Neural cell (in vitro differentiated cells): ENCODE measurements at regions not wholly inside any gene's neighbourhood (a gene's known extent, or its start where the extent isn't known, plus 50 kb on each side); places are given as distances from the start of the nearest gene placed in this dataset.
A peak's percentile ranks its signal among the peaks of the same experiment; 100 is the strongest.

Source experiments
- H2AFZ ChIP-seq: fragments of 200-600, 300-800 bp; sonication (generic), shearing (Covaris generic); 2 replicates; pipeline ENCODE4 v1.6.0; 2014; ENCODE audit warnings: low read depth, mild to moderate bottlenecking, antibody characterized with exemption, low read length, moderate library complexity
- H3F3A ChIP-seq: fragments of 200-600 bp; shearing (Covaris generic); 2 replicates; pipeline ENCODE4 v1.6.1; 2016; ENCODE audit warnings: mild to moderate bottlenecking, moderate library complexity, mixed read lengths, antibody characterized with exemption, low read length; ENCODE audit not compliant: insufficient read depth, poor library complexity, severe bottlenecking
- H3K27ac ChIP-seq: fragments of 200-600, 300-800 bp; sonication (generic), shearing (Covaris generic); 2 replicates; pipeline ENCODE4 v1.5.1; 2014; ENCODE audit warnings: mild to moderate bottlenecking, low read length, moderate library complexity
- H3K27me3 ChIP-seq: fragments of 300-800, 200-600 bp; sonication (generic), shearing (Covaris generic); 2 replicates; pipeline ENCODE4 v1.6.0; 2014; ENCODE audit warnings: mild to moderate bottlenecking, low read depth, low read length, moderate library complexity; ENCODE audit not compliant: insufficient read depth
- H3K36me3 ChIP-seq: fragments of 300-800, 200-600 bp; sonication (generic), shearing (Covaris generic); 2 replicates; pipeline ENCODE4 v1.5.1; 2014; ENCODE audit warnings: mild to moderate bottlenecking, antibody characterized with exemption, low read length, moderate library complexity; ENCODE audit not compliant: insufficient read depth
- H3K4me2 ChIP-seq: fragments of 300-800, 200-600 bp; sonication (generic), shearing (Covaris generic); 2 replicates; pipeline ENCODE4 v1.6.0; 2014; ENCODE audit warnings: mild to moderate bottlenecking, low read length
- H3K4me3 ChIP-seq: fragments of 300-800, 200-600 bp; sonication (generic), shearing (Covaris generic); 2 replicates; pipeline ENCODE4 v1.5.1; 2014; ENCODE audit warnings: mild to moderate bottlenecking, low read length, moderate library complexity
- H3K79me2 ChIP-seq: fragments of 200-600 bp; shearing (Covaris generic); replicated peaks from 2 replicates; pipeline ENCODE4 v1.6.0; 2014; ENCODE audit warnings: mild to moderate bottlenecking, low read length, moderate library complexity; ENCODE audit not compliant: insufficient read depth
- H3K9ac ChIP-seq: fragments of 300-800, 200-600 bp; sonication (generic), shearing (Covaris generic); 2 replicates; pipeline ENCODE4 v1.6.1; 2016; ENCODE audit warnings: mild to moderate bottlenecking, low read length, mixed read lengths
- H3K9me2 ChIP-seq: fragments of 200-600 bp; shearing (Covaris generic); 2 replicates; pipeline ENCODE4 v1.6.1; 2016; ENCODE audit warnings: mild to moderate bottlenecking, low read length, mixed read lengths; ENCODE audit not compliant: insufficient read depth
- H3K9me3 ChIP-seq: fragments of 200-600, 300-800 bp; sonication (generic), shearing (Covaris generic); 2 replicates; pipeline ENCODE4 v1.6.1; 2016; ENCODE audit warnings: mild to moderate bottlenecking, mixed run types, low read length, moderate library complexity, mixed read lengths
- H4K20me1 ChIP-seq: fragments of 200-600 bp; shearing (Covaris generic); 2 replicates; pipeline ENCODE4 v1.6.1; 2016; ENCODE audit warnings: mild to moderate bottlenecking, mixed run types; ENCODE audit not compliant: insufficient read depth
- EP300 ChIP-seq: fragments of 450-650 bp; conservative IDR thresholded peaks from 2 replicates; pipeline ENCODE4 v1.6.1; 2014; ENCODE audit warnings: antibody characterized with exemption, mild to moderate bottlenecking, moderate library complexity; ENCODE audit not compliant: poor library complexity, severe bottlenecking
- EZH2 ChIP-seq: fragments of 200-600, 300-800 bp; shearing (Covaris generic), sonication (generic); IDR thresholded peaks from 2 replicates; pipeline ENCODE4 v1.6.1; 2014; ENCODE audit warnings: antibody characterized with exemption, low read length, borderline replicate concordance, mild to moderate bottlenecking; ENCODE audit not compliant: insufficient read depth, poor library complexity, severe bottlenecking
- MXI1 ChIP-seq: fragments of 450-650 bp; conservative IDR thresholded peaks from 2 replicates; pipeline ENCODE4 v1.6.1; 2014; ENCODE audit warnings: antibody characterized with exemption, mild to moderate bottlenecking; ENCODE audit not compliant: poor library complexity, severe bottlenecking
- POLR2AphosphoS5 ChIP-seq: IDR thresholded peaks from 2 replicates; pipeline ENCODE4 v1.6.1; 2012
- RAD21 ChIP-seq: fragments of 450-650 bp; conservative IDR thresholded peaks from 2 replicates; pipeline ENCODE4 v1.6.1; 2014; ENCODE audit warnings: antibody characterized with exemption, mild to moderate bottlenecking, moderate library complexity
- SMC3 ChIP-seq: fragments of 450-650 bp; conservative IDR thresholded peaks from 2 replicates; pipeline ENCODE4 v1.6.1; 2014; ENCODE audit warnings: antibody characterized with exemption, mild to moderate bottlenecking, moderate library complexity; ENCODE audit not compliant: poor library complexity
- TAF1 ChIP-seq: IDR thresholded peaks from 2 replicates; pipeline ENCODE4 v1.6.1; 2012; ENCODE audit warnings: low read depth
- TF ChIP-seq, protein P1 (sequence below): fragments of 450-650 bp; IDR thresholded peaks from 2 replicates; pipeline ENCODE4 v1.5.1; 2014; ENCODE audit warnings: antibody characterized with exemption, mild to moderate bottlenecking, moderate library complexity; ENCODE audit not compliant: poor library complexity, severe bottlenecking
- TF ChIP-seq, protein P2 (sequence below): IDR thresholded peaks from 2 replicates; pipeline ENCODE4 v1.6.1; 2012; ENCODE audit warnings: borderline replicate concordance

DNA sequence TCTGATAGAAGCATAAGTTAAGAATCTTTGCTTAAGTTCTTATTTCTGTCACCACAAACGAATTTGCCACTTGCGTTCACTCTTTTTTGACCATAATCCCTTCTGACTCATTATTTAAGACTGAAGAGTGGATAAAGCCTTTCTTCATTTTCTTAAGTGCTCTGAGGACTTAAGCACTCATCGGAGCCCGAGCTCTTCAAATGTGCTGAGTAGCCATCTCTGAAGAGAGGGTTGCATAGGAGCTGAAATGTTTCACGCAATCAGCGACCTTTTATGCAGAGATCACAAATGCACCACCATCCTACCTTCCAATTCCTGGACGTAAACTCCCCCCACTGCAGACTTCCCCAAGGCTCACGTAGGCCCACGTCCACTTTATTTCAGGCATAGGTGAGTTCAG, 699.2 kb downstream of the IRX1 start:
- H3K27ac ChIP-seq, result no peak overlapping the region
- no peaks in the 10 kb centered on the region for H3K27me3 ChIP-seq
- TF ChIP-seq MXI1 (no peak), POLR2AphosphoS5 (no peak), TAF1 (no peak), EP300 (no peak), RAD21 (no peak), EZH2 (no peak)
- TF ChIP-seq, protein P1, sequence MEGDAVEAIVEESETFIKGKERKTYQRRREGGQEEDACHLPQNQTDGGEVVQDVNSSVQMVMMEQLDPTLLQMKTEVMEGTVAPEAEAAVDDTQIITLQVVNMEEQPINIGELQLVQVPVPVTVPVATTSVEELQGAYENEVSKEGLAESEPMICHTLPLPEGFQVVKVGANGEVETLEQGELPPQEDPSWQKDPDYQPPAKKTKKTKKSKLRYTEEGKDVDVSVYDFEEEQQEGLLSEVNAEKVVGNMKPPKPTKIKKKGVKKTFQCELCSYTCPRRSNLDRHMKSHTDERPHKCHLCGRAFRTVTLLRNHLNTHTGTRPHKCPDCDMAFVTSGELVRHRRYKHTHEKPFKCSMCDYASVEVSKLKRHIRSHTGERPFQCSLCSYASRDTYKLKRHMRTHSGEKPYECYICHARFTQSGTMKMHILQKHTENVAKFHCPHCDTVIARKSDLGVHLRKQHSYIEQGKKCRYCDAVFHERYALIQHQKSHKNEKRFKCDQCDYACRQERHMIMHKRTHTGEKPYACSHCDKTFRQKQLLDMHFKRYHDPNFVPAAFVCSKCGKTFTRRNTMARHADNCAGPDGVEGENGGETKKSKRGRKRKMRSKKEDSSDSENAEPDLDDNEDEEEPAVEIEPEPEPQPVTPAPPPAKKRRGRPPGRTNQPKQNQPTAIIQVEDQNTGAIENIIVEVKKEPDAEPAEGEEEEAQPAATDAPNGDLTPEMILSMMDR, result no peak
- peaks cover 5% of the 10 kb centered on the region for H3K9me3 ChIP-seq
- no peaks in the 10 kb centered on the region for H3K79me2 ChIP-seq
- H3K4me2 ChIP-seq, result no peak overlapping the region
- H2AFZ ChIP-seq, result no peak overlapping the region
- no peaks in the 10 kb centered on the region for H3K9me2 ChIP-seq
- no peaks in the 10 kb centered on the region for H4K20me1 ChIP-seq
- no peak overlapping the region for H3K9ac ChIP-seq
- H3K36me3 ChIP-seq, result no peaks in the 10 kb centered on the region
- H3F3A ChIP-seq, result no peaks in the 10 kb centered on the region
- no peak overlapping the region for H3K4me3 ChIP-seq

DNA sequence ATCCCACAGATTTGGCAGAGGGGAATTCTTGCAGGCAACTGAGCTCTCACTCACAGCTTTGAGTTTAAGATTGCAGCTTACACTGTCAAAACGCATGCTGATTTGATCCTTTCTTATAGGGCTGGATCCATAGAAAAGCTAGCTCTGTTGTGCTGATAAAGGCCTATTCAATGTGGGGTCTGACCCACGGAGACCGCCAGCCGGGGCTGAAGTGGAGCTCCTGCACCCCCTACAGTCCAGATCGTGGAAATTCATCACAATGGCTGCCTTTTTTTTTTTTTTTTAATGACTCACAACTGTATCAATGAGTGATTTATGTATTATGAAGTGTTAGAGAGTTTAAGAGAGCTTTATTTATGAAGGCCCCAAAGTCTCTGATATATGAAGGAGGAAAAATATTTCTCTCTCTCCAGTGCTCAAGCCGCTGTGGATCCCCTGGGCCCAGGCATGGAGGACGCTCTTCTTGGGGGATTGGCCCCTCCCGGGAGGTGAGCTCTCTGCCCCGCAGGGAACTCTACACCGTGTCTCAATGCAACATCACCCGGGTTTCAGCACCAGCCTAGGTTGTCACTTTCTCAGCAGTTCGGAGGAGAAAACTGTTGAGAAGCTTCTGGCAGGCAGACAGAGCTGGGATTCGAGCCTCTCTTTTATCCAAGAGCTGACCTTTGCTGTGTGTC, 700.2 kb downstream of the IRX1 start:
- Histone ChIP-seq H3K9me2 (no peaks in the 10 kb centered on the region), H3K9me3 (peaks cover 5% of the 10 kb centered on the region), H3K79me2 (no peaks in the 10 kb centered on the region), H3K27ac (no peak overlapping the region), H3K27me3 (no peaks in the 10 kb centered on the region), H2AFZ (no peak overlapping the region), H4K20me1 (no peaks in the 10 kb centered on the region), H3F3A (no peaks in the 10 kb centered on the region), H3K4me2 (no peak overlapping the region), H3K9ac (no peak overlapping the region), H3K4me3 (no peak overlapping the region), H3K36me3 (no peaks in the 10 kb centered on the region)
- peak; percentile 98 for TF ChIP-seq RAD21
- TF ChIP-seq TAF1, result no peak
- no peak for TF ChIP-seq EZH2
- TF ChIP-seq SMC3, result peak; percentile 95
- peak; percentile 11 for TF ChIP-seq MXI1
- TF ChIP-seq, protein P1, result peak; percentile 97
- TF ChIP-seq EP300, result peak; percentile 30
- TF ChIP-seq, protein P2, sequence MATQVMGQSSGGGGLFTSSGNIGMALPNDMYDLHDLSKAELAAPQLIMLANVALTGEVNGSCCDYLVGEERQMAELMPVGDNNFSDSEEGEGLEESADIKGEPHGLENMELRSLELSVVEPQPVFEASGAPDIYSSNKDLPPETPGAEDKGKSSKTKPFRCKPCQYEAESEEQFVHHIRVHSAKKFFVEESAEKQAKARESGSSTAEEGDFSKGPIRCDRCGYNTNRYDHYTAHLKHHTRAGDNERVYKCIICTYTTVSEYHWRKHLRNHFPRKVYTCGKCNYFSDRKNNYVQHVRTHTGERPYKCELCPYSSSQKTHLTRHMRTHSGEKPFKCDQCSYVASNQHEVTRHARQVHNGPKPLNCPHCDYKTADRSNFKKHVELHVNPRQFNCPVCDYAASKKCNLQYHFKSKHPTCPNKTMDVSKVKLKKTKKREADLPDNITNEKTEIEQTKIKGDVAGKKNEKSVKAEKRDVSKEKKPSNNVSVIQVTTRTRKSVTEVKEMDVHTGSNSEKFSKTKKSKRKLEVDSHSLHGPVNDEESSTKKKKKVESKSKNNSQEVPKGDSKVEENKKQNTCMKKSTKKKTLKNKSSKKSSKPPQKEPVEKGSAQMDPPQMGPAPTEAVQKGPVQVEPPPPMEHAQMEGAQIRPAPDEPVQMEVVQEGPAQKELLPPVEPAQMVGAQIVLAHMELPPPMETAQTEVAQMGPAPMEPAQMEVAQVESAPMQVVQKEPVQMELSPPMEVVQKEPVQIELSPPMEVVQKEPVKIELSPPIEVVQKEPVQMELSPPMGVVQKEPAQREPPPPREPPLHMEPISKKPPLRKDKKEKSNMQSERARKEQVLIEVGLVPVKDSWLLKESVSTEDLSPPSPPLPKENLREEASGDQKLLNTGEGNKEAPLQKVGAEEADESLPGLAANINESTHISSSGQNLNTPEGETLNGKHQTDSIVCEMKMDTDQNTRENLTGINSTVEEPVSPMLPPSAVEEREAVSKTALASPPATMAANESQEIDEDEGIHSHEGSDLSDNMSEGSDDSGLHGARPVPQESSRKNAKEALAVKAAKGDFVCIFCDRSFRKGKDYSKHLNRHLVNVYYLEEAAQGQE, result no peak
- TF ChIP-seq POLR2AphosphoS5, result no peak
